Retinal pigment epithelial cell (primary cell): ENCODE measurements at regions not wholly inside any gene's neighbourhood (a gene's known extent, or its start where the extent isn't known, plus 50 kb on each side); places are given as distances from the start of the nearest gene placed in this dataset.
A peak's percentile ranks its signal among the peaks of the same experiment; 100 is the strongest.

Experiments
- DNase-seq: peaks from one replicate; pipeline ENCODE4 v3.0.0-alpha.2; 2010; ENCODE audit warnings: low read depth
- H3K4me3 ChIP-seq: 2 replicates; pipeline ENCODE4 v1.5.1; 2011; ENCODE audit warnings: mild to moderate bottlenecking, low read length, control low read depth, moderate library complexity
- TF ChIP-seq, protein P1 (sequence below): conservative IDR thresholded peaks from 2 replicates; pipeline ENCODE4 v1.5.1; 2011; ENCODE audit warnings: low read depth, low read length, control low read depth, inconsistent platforms

DNA sequence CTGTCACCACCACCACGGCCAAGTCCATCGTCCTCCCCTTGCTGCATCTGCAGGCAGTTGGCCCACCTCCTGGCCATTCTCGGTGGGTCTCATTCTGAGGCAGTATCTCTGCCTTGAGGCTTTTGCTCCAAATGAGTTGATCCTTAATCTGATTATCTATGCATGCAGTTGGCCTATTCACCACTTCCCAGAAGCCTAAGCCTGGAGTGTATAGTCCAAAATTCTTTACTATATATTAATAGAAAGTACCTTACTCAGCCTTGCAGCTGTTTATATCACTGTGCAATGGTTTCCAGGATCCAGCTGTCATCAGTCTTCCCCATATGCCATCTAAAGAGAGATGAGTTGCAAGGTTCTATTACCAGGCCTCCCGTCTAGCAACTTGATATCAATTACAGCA is 292.4 kb downstream of the SS18 start:
- no peak overlapping the region for H3K4me3 ChIP-seq
- TF ChIP-seq, protein P1, sequence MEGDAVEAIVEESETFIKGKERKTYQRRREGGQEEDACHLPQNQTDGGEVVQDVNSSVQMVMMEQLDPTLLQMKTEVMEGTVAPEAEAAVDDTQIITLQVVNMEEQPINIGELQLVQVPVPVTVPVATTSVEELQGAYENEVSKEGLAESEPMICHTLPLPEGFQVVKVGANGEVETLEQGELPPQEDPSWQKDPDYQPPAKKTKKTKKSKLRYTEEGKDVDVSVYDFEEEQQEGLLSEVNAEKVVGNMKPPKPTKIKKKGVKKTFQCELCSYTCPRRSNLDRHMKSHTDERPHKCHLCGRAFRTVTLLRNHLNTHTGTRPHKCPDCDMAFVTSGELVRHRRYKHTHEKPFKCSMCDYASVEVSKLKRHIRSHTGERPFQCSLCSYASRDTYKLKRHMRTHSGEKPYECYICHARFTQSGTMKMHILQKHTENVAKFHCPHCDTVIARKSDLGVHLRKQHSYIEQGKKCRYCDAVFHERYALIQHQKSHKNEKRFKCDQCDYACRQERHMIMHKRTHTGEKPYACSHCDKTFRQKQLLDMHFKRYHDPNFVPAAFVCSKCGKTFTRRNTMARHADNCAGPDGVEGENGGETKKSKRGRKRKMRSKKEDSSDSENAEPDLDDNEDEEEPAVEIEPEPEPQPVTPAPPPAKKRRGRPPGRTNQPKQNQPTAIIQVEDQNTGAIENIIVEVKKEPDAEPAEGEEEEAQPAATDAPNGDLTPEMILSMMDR, result no peak
- no peak for DNase-seq

DNA sequence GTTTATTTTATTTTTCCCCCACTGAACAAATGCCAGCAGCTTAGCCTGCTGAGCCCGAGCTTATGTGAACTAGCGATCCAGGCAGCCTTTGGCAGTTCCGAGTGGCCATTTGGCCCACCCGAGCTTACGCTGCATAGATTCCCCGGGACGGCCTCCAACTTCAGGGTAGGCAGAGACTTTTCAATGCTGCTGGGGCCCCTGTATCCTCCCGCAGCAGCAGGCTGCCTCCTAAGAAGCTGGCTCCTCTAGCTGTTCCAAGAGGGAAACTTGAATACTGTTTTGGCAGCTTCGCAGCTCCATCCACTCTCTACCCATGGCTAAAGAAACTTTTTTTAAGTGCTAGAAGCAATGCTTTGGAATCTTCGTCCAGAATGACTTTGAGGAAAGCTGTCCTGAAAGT is 295.2 kb downstream of the SS18 start:
- H3K4me3 ChIP-seq, result no peak overlapping the region
- TF ChIP-seq, protein P1, result no peak
- DNase-seq, result no peak

DNA sequence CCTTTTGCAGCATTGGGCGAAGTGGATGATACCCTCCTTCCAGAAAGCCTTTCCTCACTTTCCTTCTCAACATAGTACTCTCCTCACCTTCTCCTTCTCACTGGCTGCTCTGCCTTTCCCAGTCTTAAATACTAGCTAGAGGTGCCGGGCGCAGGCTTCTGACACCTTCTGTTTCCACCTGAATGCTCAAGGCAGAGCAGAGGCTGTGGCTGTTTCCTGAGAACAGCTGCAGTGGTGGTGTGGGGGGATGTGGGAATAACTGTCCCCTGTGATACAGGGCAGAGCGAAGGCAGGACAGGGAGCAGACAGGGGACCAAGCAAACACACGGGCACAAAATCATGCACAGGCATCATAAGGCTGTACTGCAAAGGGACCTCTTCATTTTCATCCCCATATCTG is 303.1 kb downstream of the SS18 start:
- no peak overlapping the region for H3K4me3 ChIP-seq
- no peak for DNase-seq
- TF ChIP-seq, protein P1, result no peak

DNA sequence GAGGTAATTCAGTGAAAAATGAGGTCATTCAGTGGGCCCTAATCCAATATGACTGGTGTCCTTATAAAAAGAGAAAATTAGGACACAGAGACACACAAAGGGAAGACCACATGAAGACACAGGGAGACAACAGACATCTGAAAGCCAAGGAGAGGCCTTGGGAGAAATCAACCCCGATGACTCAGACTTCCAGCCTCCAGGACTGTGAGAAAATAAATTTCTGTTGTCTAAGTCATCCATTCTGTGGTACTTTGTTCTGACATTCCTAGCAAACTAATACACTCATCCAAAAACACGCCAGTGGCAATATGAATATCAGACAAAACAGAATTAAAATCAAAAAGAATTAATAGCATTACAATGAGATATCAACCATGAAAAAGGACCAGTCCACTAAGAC is 303.7 kb downstream of the SS18 start:
- H3K4me3 ChIP-seq, result no peak overlapping the region
- TF ChIP-seq, protein P1, result no peak
- DNase-seq, result peak; percentile 5

DNA sequence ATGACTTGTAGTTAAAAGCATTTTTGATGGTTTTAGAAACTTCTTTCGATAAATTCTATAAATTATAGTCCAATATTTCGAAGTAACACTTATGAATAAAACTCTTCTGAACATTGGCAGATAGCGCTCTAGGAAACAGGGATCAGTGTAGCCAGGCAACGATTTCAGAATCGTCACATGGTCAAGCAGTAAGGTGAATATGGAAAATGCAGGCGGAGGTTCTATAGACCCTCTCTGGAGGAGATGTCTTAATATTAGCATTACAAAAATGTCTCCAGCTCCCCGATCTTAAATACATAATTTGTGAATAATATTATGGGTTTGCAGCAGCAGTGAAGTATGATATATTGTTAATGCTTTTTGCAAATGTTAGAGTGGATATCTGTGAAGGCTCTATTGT is 310.3 kb downstream of the SS18 start:
- no peak for DNase-seq
- TF ChIP-seq, protein P1, result no peak
- H3K4me3 ChIP-seq, result no peak overlapping the region

DNA sequence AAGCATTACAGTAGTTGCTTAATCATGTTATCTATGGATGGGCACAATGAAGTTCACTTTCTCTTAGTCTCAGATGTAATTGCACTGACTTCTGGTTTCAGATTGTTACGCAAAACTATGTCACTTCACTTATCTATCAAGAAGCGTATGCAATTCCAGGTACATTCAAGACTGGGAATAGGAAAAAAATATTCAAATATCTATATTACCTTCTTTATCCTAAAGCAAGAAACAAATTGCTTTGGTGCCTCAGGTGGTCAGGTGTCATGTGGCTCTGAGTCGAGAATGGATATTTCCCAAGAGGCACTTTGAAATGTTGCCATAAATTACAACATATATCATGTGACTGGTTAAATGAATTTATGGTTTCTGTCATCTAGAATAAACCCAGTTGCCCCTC is 318.6 kb downstream of the SS18 start:
- no peak overlapping the region for H3K4me3 ChIP-seq
- no peak for DNase-seq
- TF ChIP-seq, protein P1, result no peak

DNA sequence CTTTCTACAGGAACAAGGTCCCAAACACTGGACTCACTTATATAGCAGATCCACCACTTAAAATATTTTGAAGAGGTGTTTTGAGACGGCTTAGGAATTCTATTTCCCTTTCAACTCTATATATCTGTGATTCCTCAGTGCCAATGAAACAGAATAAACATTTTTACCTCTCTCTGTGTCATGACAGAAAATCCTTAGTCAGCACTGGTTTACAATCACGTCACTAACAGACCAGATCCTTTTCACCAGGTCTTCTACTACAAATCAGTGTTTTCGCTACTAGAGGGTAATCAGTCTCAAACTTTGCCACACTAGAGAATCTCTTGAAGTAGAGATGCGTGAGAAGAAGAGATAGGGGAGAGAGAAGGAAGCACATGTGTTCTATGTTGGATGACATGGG is 325.6 kb downstream of the SS18 start:
- H3K4me3 ChIP-seq, result no peak overlapping the region
- TF ChIP-seq, protein P1, result no peak
- no peak for DNase-seq
